ENCODE measurements at regions not wholly inside any gene's neighbourhood (a gene's known extent, or its start where the extent isn't known, plus 50 kb on each side); places are given as distances from the start of the nearest gene placed in this dataset.

GRCh38 chr18:9019135-9019534, 83.4 kb upstream of the NDUFV2 start:
- TF ChIP-seq CTCF (IDR thresholded peaks at IDR 0.05; ENCODE audit: poor library complexity) (no peak), EZH2phosphoT487 (IDR thresholded peaks at IDR 0.05; ENCODE audit: low read depth, severe bottlenecking, unreplicated experiment) (no peak)

All from hepatocyte (in vitro differentiated cells).